ENCODE measurements at regions not wholly inside any gene's neighbourhood (a gene's known extent, or its start where the extent isn't known, plus 50 kb on each side); places are given as distances from the start of the nearest gene placed in this dataset.

DNA sequence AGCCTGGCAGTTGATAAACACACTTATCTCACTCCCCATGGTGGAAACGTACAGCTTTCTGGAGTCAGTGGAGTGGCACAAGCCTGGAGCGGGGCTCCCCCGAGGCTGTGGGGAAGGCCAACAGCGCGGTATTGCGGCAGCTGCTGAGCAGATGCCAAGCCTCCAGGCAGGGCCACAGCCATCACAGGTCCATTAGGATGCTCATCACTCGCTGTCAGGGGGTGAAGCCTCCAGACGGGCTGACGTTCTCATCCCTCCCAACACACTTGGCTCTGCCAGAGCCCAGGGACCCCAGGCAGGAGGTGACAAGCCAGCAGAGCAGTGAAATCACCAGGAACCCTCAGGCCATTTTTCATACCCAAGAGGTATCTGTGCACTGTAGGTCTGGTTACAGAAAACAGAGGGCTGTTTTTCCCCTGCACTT, 529.2 kb upstream of the KLHL29 start:
- TF ChIP-seq, protein P1, sequence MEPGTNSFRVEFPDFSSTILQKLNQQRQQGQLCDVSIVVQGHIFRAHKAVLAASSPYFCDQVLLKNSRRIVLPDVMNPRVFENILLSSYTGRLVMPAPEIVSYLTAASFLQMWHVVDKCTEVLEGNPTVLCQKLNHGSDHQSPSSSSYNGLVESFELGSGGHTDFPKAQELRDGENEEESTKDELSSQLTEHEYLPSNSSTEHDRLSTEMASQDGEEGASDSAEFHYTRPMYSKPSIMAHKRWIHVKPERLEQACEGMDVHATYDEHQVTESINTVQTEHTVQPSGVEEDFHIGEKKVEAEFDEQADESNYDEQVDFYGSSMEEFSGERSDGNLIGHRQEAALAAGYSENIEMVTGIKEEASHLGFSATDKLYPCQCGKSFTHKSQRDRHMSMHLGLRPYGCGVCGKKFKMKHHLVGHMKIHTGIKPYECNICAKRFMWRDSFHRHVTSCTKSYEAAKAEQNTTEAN (CRISPR knock-in tag; IDR thresholded peaks at IDR 0.05), result no peak
- TF ChIP-seq CTCF (IDR thresholded peaks at IDR 0.05) (no peak), ZNF232 (CRISPR knock-in tag; IDR thresholded peaks at IDR 0.05) (no peak), RELA (CRISPR knock-in tag; IDR thresholded peaks at IDR 0.05; ENCODE audit: borderline replicate concordance) (no peak), MYBL2 (CRISPR knock-in tag; IDR thresholded peaks at IDR 0.05) (no peak), FOXP1 (CRISPR knock-in tag; IDR thresholded peaks at IDR 0.05; ENCODE audit: borderline replicate concordance) (no peak), SMAD3 (CRISPR knock-in tag; IDR thresholded peaks at IDR 0.05; ENCODE audit: borderline replicate concordance) (no peak), ETV6 (CRISPR knock-in tag; IDR thresholded peaks at IDR 0.05) (no peak), ZNF138 (CRISPR knock-in tag; conservative IDR thresholded peaks at IDR 0.05) (no peak), ZNF121 (CRISPR knock-in tag; IDR thresholded peaks at IDR 0.05) (no peak)
- TF ChIP-seq, protein P2, sequence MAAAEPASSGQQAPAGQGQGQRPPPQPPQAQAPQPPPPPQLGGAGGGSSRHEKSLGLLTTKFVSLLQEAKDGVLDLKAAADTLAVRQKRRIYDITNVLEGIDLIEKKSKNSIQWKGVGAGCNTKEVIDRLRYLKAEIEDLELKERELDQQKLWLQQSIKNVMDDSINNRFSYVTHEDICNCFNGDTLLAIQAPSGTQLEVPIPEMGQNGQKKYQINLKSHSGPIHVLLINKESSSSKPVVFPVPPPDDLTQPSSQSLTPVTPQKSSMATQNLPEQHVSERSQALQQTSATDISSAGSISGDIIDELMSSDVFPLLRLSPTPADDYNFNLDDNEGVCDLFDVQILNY (CRISPR knock-in tag; IDR thresholded peaks at IDR 0.05), result no peak

Measured in WTC11 (cell line).